Transverse colon (tissue), 4 donors: ENCODE measurements at regions not wholly inside any gene's neighbourhood (a gene's known extent, or its start where the extent isn't known, plus 50 kb on each side); places are given as distances from the start of the nearest gene placed in this dataset.

Experiments
- CTCF ChIP-seq, 5 experiments: fragments of 200-600 bp in 3 of 5; fragments of 450-650 bp in 2 of 5; sonication (generic) in 3 of 5; IDR thresholded peaks; 1 replicate in 2 of 5; 2 replicates in 3 of 5; pipeline ENCODE4 v1.5.1; 2016 to 2017; ENCODE audit warnings: antibody characterized with exemption in 5 of 5, inconsistent platforms in 3 of 5, mild to moderate bottlenecking in 2 of 5, moderate library complexity in 1 of 5
- EP300 ChIP-seq: sonication (generic); formaldehyde crosslinking; IDR thresholded peaks from one replicate; pipeline ENCODE4 v1.6.1; 2017; ENCODE audit warnings: antibody characterized with exemption, low read depth
- POLR2A ChIP-seq: fragments of 450-650 bp; IDR thresholded peaks from one replicate; pipeline ENCODE4 v1.6.1; 2016; ENCODE audit warnings: antibody characterized with exemption, mild to moderate bottlenecking, moderate library complexity
- POLR2AphosphoS5 ChIP-seq, 3 donors: sonication (generic); formaldehyde crosslinking; IDR thresholded peaks; one replicate each; pipeline ENCODE4 v1.6.1; 2016; ENCODE audit warnings: antibody characterized with exemption in 3 of 3

- TF ChIP-seq POLR2A = no peak
- TF ChIP-seq CTCF (IDR thresholded peaks at IDR 0.05) = no peak
- TF ChIP-seq POLR2AphosphoS5 (IDR thresholded peaks at IDR 0.05) = no peak
- TF ChIP-seq EP300 = no peak
Observed at GRCh38 chr1:25079048-25079447, 149.0 kb upstream of the RUNX3 start.
